Suppressor macrophage (primary cell): ENCODE measurements at regions not wholly inside any gene's neighbourhood (a gene's known extent, or its start where the extent isn't known, plus 50 kb on each side); places are given as distances from the start of the nearest gene placed in this dataset.
"Not testable (repeated sequence)": the region's sequence is repeated elsewhere in the genome, so short reads cannot be mapped to it uniquely, and the experiment has no call there.

Source experiments
- DNase-seq, 4 experiments: peaks; one replicate each; pipeline ENCODE4 v3.0.0-alpha.2; 2020 to 2022

GRCh38 chr12:131250951-131251315, 297.2 kb downstream of the ADGRD1 start:
- no peak for DNase-seq

- DNase-seq = no peak
Measured at GRCh38 chr12:131251336-131252101, 297.8 kb downstream of the ADGRD1 start.

GRCh38 chr12:131253376-131254026, 299.8 kb downstream of the ADGRD1 start:
- no peak for DNase-seq

GRCh38 chr12:131254374-131254773, 300.7 kb downstream of the ADGRD1 start:
- no peak for DNase-seq

- DNase-seq = no peak
Measured at GRCh38 chr12:131258398-131258797, 304.7 kb downstream of the ADGRD1 start.

- DNase-seq = no peak
Measured at GRCh38 chr12:131260251-131260905, 306.7 kb downstream of the ADGRD1 start.

- DNase-seq = no peak
Measured at GRCh38 chr12:131260954-131261353, 307.2 kb downstream of the ADGRD1 start.

GRCh38 chr12:131261906-131262305, 308.2 kb downstream of the ADGRD1 start:
- DNase-seq = no peak

- DNase-seq = no peak
Measured at GRCh38 chr12:131263626-131264025, 309.9 kb downstream of the ADGRD1 start.

GRCh38 chr12:131264635-131265034, 310.9 kb downstream of the ADGRD1 start:
- DNase-seq = no peak

- DNase-seq = no peak
Measured at GRCh38 chr12:131266591-131267467, 313.1 kb downstream of the ADGRD1 start.

- DNase-seq = no peak
Measured at GRCh38 chr12:131267576-131267975, 313.9 kb downstream of the ADGRD1 start.

GRCh38 chr12:131268123-131268522, 314.4 kb downstream of the ADGRD1 start:
- DNase-seq = not testable (repeated sequence)

GRCh38 chr12:131268571-131268970, 314.9 kb downstream of the ADGRD1 start:
- DNase-seq = not testable (repeated sequence)

- DNase-seq = no peak
Measured at GRCh38 chr12:131269551-131269950, 315.8 kb downstream of the ADGRD1 start.

GRCh38 chr12:131269977-131270376, 316.3 kb downstream of the ADGRD1 start:
- DNase-seq = not testable (repeated sequence)

- DNase-seq = no peak
Measured at GRCh38 chr12:131271724-131272123, 318.0 kb downstream of the ADGRD1 start.

- DNase-seq = not testable (repeated sequence)
Measured at GRCh38 chr12:131272283-131272814, 318.6 kb downstream of the ADGRD1 start.

GRCh38 chr12:131273291-131273845, 319.7 kb downstream of the ADGRD1 start:
- no peak for DNase-seq

GRCh38 chr12:131274061-131274460, 320.4 kb downstream of the ADGRD1 start:
- DNase-seq = no peak

GRCh38 chr12:131274906-131275305, 321.2 kb downstream of the ADGRD1 start:
- DNase-seq = no peak

- DNase-seq = no peak
Measured at GRCh38 chr12:131275824-131276223, 322.1 kb downstream of the ADGRD1 start.
